Calu3 (cell line): ENCODE measurements at regions not wholly inside any gene's neighbourhood (a gene's known extent, or its start where the extent isn't known, plus 50 kb on each side); places are given as distances from the start of the nearest gene placed in this dataset.

Source experiments
- BruUV-seq: library from RNA; stranded (reverse); fragments of 400-500 nt; replicated peaks from 2 replicates; lab custom pipeline; 2021; lab: Mats Ljungman, UMichigan
- CTCF ChIA-PET: fragments of 300-600 bp; sonication (Branson Sonifier 250); formaldehyde crosslinking; loops from one replicate; lab custom pipeline; 2022; ENCODE audit warnings: antibody characterized with exemption; lab: Charles Lee
- DNase-seq: peaks from one replicate; pipeline ENCODE4 v3.0.0; 2022
- H3K27ac Mint-ChIP-seq: one replicate; pipeline ENCODE4 v1.8.0; 2022; ENCODE audit warnings: mixed read lengths; ENCODE audit not compliant: unreplicated experiment
- H3K27me3 Mint-ChIP-seq: one replicate; pipeline ENCODE4 v1.8.0; 2022; ENCODE audit warnings: mixed read lengths; ENCODE audit not compliant: unreplicated experiment
- H3K36me3 Mint-ChIP-seq: one replicate; pipeline ENCODE4 v1.8.0; 2022; ENCODE audit warnings: mild to moderate bottlenecking, moderate library complexity, mixed read lengths; ENCODE audit not compliant: insufficient read depth, unreplicated experiment
- H3K4me1 Mint-ChIP-seq: one replicate; pipeline ENCODE4 v1.8.0; 2022; ENCODE audit warnings: mild to moderate bottlenecking, low read depth, mixed read lengths; ENCODE audit not compliant: unreplicated experiment
- H3K4me3 Mint-ChIP-seq: one replicate; pipeline ENCODE4 v1.8.0; 2022; ENCODE audit warnings: mild to moderate bottlenecking, low read depth, moderate library complexity, mixed read lengths; ENCODE audit not compliant: unreplicated experiment
- H3K9me3 Mint-ChIP-seq: one replicate; pipeline ENCODE4 v1.8.0; 2022; ENCODE audit warnings: low read depth, mixed read lengths; ENCODE audit not compliant: unreplicated experiment
- CTCF ChIP-seq: fragments of 200-600 bp; IDR thresholded peaks from one replicate; pipeline ENCODE4 v1.8.0; 2022; ENCODE audit warnings: antibody characterized with exemption; ENCODE audit not compliant: unreplicated experiment
- intact Hi-C: fragments of 100-400 bp; cut with micrococcal nuclease; formaldehyde crosslinking; loops from one replicate; pipeline ENCODE4 v1.10.0; 2022; ENCODE audit not compliant: unreplicated experiment

DNA sequence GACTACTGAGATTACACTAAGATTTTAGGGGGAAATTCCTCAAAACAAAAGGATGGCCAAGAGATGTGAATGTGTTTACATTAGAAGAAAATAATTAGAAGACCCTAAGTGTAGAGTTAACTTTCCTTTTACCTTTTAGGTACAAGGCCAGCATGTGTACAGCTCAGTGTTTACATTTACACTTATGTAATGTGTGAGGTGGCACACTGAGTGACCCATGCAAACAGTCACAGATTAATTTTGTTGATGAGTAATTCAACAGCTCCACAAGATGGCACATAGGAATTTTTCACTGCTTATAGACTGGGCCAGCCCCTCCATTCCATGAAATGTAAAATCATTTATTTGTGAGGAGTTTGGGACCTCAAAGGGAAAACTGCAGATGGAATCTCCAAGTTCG is 90.1 kb upstream of the SLC12A2 start:
- no TSS peak for BruUV-seq
- CTCF ChIA-PET = interaction anchor here (1.2 kb wide), 1 partner anchor 22 kb away, joined by 3 read pairs; no protein-coding TSS in a partner anchor

GRCh38 chr5:127994087-127994660 is 89.4 kb upstream of the SLC12A2 start:
- CTCF ChIA-PET = interaction anchor here (0.8 kb wide), 1 partner anchor 50 kb away, joined by 3 read pairs; no protein-coding TSS in a partner anchor
- H3K4me1 Mint-ChIP-seq = peaks cover 53% of the 10 kb centered on the region
- no peaks in the 10 kb centered on the region for H3K27me3 Mint-ChIP-seq
- TF ChIP-seq CTCF = no peak
- intact Hi-C loops = loop anchor here (10.0 kb wide), 1 partner anchor 239 kb away; no protein-coding TSS in a partner anchor
- no peak for DNase-seq
- peak overlapping the region; percentile 38 for H3K27ac Mint-ChIP-seq
- H3K4me3 Mint-ChIP-seq = no peak overlapping the region
- H3K9me3 Mint-ChIP-seq = peaks cover 6% of the 10 kb centered on the region
- H3K36me3 Mint-ChIP-seq = peaks cover 6% of the 10 kb centered on the region
- BruUV-seq = no TSS peak

More for the DNA sequence above, 90.1 kb upstream of the SLC12A2 start:
- DNase-seq = peak; percentile 14
- H3K36me3 Mint-ChIP-seq = peaks cover 12% of the 10 kb centered on the region
- peak overlapping the region; percentile 30 for H3K27ac Mint-ChIP-seq
- H3K4me3 Mint-ChIP-seq = peak overlapping the region; percentile 2
- TF ChIP-seq CTCF = no peak
- H3K4me1 Mint-ChIP-seq = peaks cover 53% of the 10 kb centered on the region
- peaks cover 6% of the 10 kb centered on the region for H3K9me3 Mint-ChIP-seq
- no peaks in the 10 kb centered on the region for H3K27me3 Mint-ChIP-seq
- intact Hi-C loops = loop anchor here (10.0 kb wide), 1 partner anchor 239 kb away; no protein-coding TSS in a partner anchor

GRCh38 chr5:127995556-127995955 is 88.0 kb upstream of the SLC12A2 start:
- no peak overlapping the region for H3K4me3 Mint-ChIP-seq

DNA sequence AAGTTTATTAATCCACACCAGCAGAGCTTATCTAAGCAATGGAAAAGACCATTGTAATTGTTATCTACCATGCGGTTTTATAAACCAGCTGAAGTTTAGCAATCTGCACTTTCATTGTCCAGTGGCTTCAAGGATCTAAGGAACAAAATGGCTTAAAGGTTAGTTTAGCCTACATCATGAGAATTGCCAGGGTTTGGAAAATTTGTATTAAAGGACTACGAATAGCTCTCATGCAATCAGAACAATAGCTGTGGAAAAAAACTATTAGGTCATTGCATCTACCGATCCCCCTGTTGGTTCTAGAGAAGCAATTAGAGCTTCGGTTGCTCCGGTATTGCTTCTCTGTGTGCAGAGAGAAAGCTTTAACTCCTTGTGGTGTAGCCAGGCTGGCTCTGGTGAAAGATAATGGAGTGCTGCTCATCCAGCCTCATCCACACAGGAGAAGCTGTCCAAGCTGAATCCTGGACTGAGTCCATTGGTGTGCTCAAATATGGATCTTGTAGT is 86.3 kb upstream of the SLC12A2 start:
- TF ChIP-seq CTCF = no peak
- H3K27me3 Mint-ChIP-seq = no peaks in the 10 kb centered on the region
- CTCF ChIA-PET = interaction anchor here (0.8 to 2.2 kb wide), 6 partner anchors 10 to 119 kb away, joined by 3 to 9 read pairs (median 4); no protein-coding TSS in a partner anchor
- peak overlapping the region; percentile 24 for H3K4me3 Mint-ChIP-seq
- intact Hi-C loops = loop anchor here (10.0 kb wide), 1 partner anchor 242 kb away; no protein-coding TSS in a partner anchor
- peaks cover 6% of the 10 kb centered on the region for H3K36me3 Mint-ChIP-seq
- peak overlapping the region; percentile 51 for H3K27ac Mint-ChIP-seq
- DNase-seq = no peak
- peaks cover 4% of the 10 kb centered on the region for H3K9me3 Mint-ChIP-seq
- H3K4me1 Mint-ChIP-seq = peaks cover 53% of the 10 kb centered on the region
- BruUV-seq = no TSS peak

More at GRCh38 chr5:127995556-127995955, 88.0 kb upstream of the SLC12A2 start:
- no peak for TF ChIP-seq CTCF
- Mint-ChIP-seq H3K36me3 (peaks cover 6% of the 10 kb centered on the region), H3K27me3 (no peaks in the 10 kb centered on the region), H3K4me1 (peaks cover 53% of the 10 kb centered on the region), H3K27ac (no peak overlapping the region), H3K9me3 (peaks cover 4% of the 10 kb centered on the region)
- CTCF ChIA-PET = no interaction called here
- BruUV-seq = no TSS peak
- intact Hi-C loops = loop anchor here (10.0 kb wide), 1 partner anchor 241 kb away; no protein-coding TSS in a partner anchor
- no peak for DNase-seq
